ENCODE measurements at regions not wholly inside any gene's neighbourhood (a gene's known extent, or its start where the extent isn't known, plus 50 kb on each side); places are given as distances from the start of the nearest gene placed in this dataset.

DNA sequence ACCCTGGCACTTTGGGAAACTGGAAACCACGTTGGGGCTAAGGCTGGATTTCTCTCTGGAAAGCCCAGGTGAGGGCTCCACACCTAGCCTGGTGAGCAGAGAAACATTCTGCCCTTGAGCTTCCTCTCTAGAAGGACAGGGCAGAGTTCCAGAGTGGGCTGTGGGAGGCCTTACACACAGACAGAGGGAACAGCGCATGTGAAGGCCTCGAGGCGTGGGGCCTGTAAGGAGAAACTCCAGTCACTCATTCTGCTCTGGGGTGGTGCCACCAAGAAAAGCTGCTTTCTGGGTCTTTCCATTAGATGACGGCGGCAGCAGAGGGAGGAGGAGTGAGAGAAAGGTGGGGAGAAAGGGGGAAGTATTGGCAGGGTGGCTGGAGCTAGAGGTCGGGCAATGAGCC is 183.1 kb downstream of the CHST1 start:
- no peak for DNase-seq
- no peak overlapping the region for H3K27ac Mint-ChIP-seq
- no peak overlapping the region for H3K4me3 Mint-ChIP-seq
- CTCF ChIA-PET: no interaction called here
- H3K27me3 Mint-ChIP-seq (ENCODE audit: low read depth): peaks cover 16% of the 10 kb centered on the region
- no peaks in the 10 kb centered on the region for H3K36me3 Mint-ChIP-seq (ENCODE audit: low read depth)
- intact Hi-C loops (cut with micrococcal nuclease): no loop called here
- H3K9me3 Mint-ChIP-seq: no peaks in the 10 kb centered on the region
- no peaks in the 10 kb centered on the region for H3K4me1 Mint-ChIP-seq (ENCODE audit: low read depth)

DNA sequence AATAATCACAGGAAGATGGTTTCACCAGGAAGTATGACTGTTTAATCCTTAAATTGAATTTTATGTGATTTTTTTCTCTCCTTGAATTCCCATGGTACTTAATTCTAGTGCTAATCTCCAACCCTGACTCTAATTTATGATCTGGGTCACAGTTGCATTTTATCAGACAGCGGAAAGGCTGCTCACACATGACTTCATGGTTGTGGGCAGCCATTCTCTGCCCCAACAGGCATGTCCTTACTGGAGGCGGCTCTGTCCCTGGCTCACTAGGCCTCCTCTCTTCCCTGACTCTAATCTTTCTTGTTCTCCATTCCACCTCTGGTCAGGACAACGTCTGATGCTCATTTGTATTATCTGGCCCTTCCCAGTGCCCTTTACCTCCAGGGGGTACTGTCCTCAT is 184.4 kb downstream of the CHST1 start:
- no peak overlapping the region for H3K4me3 Mint-ChIP-seq
- no peaks in the 10 kb centered on the region for H3K36me3 Mint-ChIP-seq (ENCODE audit: low read depth)
- no peak overlapping the region for H3K27ac Mint-ChIP-seq
- no peaks in the 10 kb centered on the region for H3K4me1 Mint-ChIP-seq (ENCODE audit: low read depth)
- no peaks in the 10 kb centered on the region for H3K9me3 Mint-ChIP-seq
- no peak for DNase-seq
- intact Hi-C loops (cut with micrococcal nuclease): no loop called here
- peaks cover 18% of the 10 kb centered on the region for H3K27me3 Mint-ChIP-seq (ENCODE audit: low read depth)
- CTCF ChIA-PET: no interaction called here

DNA sequence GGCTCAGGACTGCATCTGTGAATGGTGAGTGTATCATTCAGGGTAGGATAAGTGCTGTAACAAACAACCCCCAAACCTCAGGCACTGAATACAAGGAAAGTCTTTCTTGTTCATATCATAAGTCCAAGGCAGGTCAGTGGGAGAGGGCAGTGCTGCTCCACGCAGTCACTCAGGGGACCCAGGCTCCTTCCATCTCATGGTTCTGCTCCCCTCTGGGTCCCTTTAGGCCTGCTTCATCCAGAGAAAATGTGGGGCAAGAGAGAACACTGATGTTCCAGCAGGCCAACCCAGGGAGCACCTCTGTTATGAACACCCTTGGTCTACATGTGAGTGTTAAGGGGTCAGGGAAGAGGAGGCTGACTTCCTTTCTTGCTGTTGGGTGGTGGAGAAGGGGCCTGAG is 187.8 kb downstream of the CHST1 start:
- DNase-seq: no peak
- CTCF ChIA-PET: interaction anchor here (1.9 kb wide), 1 partner anchor 177 kb away, joined by 4 read pairs; no protein-coding TSS in a partner anchor
- Mint-ChIP-seq H3K9me3 (no peaks in the 10 kb centered on the region), H3K4me3 (no peak overlapping the region), H3K4me1 (ENCODE audit: low read depth) (no peaks in the 10 kb centered on the region), H3K27ac (no peak overlapping the region), H3K27me3 (ENCODE audit: low read depth) (peaks cover 20% of the 10 kb centered on the region), H3K36me3 (ENCODE audit: low read depth) (no peaks in the 10 kb centered on the region)
- intact Hi-C loops (cut with micrococcal nuclease): no loop called here

DNA sequence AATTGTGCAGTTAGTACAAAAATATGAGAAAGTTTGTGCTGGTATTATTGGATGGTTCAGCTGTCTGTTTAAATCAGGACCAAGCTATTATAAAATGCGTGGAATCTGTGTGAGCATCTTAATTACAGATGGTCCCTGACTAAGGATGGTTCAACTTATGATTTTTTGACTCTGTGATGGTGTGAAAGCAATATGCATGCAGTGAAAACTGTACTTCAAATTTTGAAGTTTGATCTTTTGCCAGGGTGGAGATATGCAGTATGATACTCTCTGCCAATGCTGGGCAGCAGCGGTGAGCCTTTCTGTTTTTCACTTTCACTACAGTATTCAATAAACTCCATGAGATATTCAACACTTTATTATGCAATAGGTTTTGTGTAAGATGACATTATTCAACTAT is 189.3 kb downstream of the CHST1 start:
- H3K27me3 Mint-ChIP-seq (ENCODE audit: low read depth): peaks cover 15% of the 10 kb centered on the region
- intact Hi-C loops (cut with micrococcal nuclease): no loop called here
- no peak for DNase-seq
- H3K4me1 Mint-ChIP-seq (ENCODE audit: low read depth): no peaks in the 10 kb centered on the region
- no peaks in the 10 kb centered on the region for H3K9me3 Mint-ChIP-seq
- no peak overlapping the region for H3K27ac Mint-ChIP-seq
- H3K4me3 Mint-ChIP-seq: no peak overlapping the region
- H3K36me3 Mint-ChIP-seq (ENCODE audit: low read depth): no peaks in the 10 kb centered on the region
- CTCF ChIA-PET: interaction anchor here (1.2 kb wide), 1 partner anchor 105 kb away, joined by 6 read pairs; no protein-coding TSS in a partner anchor

DNA sequence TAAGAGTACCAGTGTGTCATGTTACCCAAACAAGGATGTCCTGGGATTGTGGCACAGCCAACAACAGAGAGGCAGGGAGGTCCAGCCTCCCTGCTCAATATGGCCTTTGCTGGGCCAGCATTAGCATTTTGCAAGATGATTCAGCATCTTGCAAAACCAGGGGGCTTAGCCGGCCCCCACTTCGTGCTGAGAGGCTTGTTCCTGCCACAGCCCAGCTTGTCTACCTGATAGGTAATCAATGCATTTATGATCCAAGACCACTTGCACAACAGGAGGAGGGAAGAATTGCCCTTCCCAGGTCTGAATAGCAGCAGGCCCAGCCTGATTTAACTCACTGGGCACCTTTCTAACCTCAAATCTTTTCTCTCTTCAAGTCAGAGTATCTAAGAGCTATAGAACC is 189.0 kb upstream of the SYT13 start:
- H3K27me3 Mint-ChIP-seq (ENCODE audit: low read depth): peaks cover 15% of the 10 kb centered on the region
- intact Hi-C loops (cut with micrococcal nuclease): no loop called here
- no peak overlapping the region for H3K27ac Mint-ChIP-seq

DNA sequence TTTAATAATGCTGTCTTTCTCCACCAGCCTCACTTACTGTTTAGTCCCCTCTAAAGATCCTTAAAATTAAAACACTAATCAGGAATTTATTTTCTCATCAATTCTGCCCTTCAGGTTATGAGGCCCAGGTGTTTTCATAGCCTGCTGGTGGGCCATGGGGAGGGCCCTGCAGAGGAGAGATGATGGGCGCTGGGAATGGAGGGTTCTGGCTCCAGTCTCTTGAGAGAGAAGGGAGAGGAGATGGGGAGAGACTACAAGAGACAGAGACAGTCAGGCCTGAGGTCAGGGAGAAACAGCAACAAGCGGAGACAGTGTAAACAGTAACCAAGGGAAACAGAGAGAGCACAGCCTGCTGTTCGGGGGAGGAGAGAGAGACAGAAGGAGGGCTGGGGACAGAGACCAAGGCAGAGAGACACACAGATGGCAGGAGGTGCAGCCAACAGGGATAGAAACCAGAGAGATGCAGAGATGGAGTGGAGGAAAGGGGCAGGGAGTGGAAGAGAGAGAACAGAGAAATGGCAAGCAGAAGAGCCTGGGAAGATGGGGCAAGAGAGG is 187.3 kb upstream of the SYT13 start:
- intact Hi-C loops (cut with micrococcal nuclease): no loop called here
- CTCF ChIA-PET: no interaction called here
- no peaks in the 10 kb centered on the region for H3K36me3 Mint-ChIP-seq (ENCODE audit: low read depth)
- H3K27ac Mint-ChIP-seq: no peak overlapping the region
- no peaks in the 10 kb centered on the region for H3K9me3 Mint-ChIP-seq
- no peak overlapping the region for H3K4me3 Mint-ChIP-seq
- no peak for DNase-seq
- H3K4me1 Mint-ChIP-seq (ENCODE audit: low read depth): no peaks in the 10 kb centered on the region
- H3K27me3 Mint-ChIP-seq (ENCODE audit: low read depth): peaks cover 7% of the 10 kb centered on the region

More for the DNA sequence above, 189.0 kb upstream of the SYT13 start:
- DNase-seq: no peak
- H3K9me3 Mint-ChIP-seq: no peaks in the 10 kb centered on the region
- CTCF ChIA-PET: interaction anchor here (1.2 kb wide), 1 partner anchor 104 kb away, joined by 6 read pairs; no protein-coding TSS in a partner anchor
- no peak overlapping the region for H3K4me3 Mint-ChIP-seq
- no peaks in the 10 kb centered on the region for H3K36me3 Mint-ChIP-seq (ENCODE audit: low read depth)
- H3K4me1 Mint-ChIP-seq (ENCODE audit: low read depth): no peaks in the 10 kb centered on the region

DNA sequence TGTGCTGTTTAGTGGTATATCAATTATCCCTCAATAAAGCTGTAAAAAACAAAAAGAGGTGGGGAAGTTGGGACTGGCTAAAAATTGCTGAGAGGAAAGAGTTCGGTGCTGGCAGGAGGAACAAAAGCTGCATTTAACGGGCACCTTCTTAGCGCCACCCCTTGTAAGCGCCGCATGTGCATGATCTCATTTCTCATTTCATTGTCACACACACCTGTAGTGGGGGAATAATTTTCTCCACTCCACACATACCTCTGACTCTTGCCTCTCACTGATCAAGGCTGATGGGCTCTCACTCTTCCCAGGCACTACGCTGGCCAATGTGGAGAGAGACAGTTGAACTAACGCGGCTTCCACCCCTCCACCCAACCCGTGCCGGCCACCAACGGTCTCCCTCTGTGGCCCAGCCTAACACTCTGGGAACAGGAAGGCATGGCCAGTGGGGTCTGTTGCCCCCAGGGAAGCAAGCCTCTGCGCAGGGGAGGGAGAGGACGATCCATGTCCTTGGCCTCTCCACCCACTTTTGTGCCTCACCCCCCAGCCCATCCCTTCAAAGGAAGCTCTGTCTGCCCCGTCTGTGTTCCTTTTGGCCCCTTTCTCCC is 186.7 kb upstream of the SYT13 start:
- Mint-ChIP-seq H3K27ac (no peak overlapping the region), H3K4me3 (no peak overlapping the region), H3K27me3 (ENCODE audit: low read depth) (peaks cover 7% of the 10 kb centered on the region), H3K36me3 (ENCODE audit: low read depth) (no peaks in the 10 kb centered on the region), H3K4me1 (ENCODE audit: low read depth) (no peaks in the 10 kb centered on the region), H3K9me3 (no peaks in the 10 kb centered on the region)
- CTCF ChIA-PET: no interaction called here
- no peak for DNase-seq
- intact Hi-C loops (cut with micrococcal nuclease): no loop called here

DNA sequence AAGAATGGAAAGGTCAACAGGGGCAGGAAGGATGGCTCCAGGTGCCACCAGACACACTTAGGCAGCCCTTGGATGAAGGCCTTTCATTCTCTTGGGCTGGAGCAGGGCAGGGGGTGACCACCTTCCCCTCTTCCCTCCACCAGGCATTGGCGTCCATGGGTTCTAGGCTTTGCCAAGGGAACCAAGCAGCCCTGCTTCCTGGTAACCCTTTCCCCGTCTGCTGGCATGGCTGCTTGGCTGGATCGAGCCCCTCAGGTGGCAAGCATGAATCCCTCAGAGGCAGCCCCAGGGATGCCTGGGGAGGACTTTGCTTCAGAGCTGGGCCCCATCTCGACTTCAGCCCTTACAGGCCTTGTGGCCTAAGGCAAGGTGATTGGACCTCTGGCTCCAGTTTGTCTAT is 185.1 kb upstream of the SYT13 start:
- intact Hi-C loops (cut with micrococcal nuclease): no loop called here
- H3K27me3 Mint-ChIP-seq (ENCODE audit: low read depth): peaks cover 5% of the 10 kb centered on the region
- no peaks in the 10 kb centered on the region for H3K9me3 Mint-ChIP-seq
- no peak overlapping the region for H3K4me3 Mint-ChIP-seq
- CTCF ChIA-PET: no interaction called here
- no peak overlapping the region for H3K27ac Mint-ChIP-seq
- DNase-seq: no peak
- H3K36me3 Mint-ChIP-seq (ENCODE audit: low read depth): no peaks in the 10 kb centered on the region
- no peaks in the 10 kb centered on the region for H3K4me1 Mint-ChIP-seq (ENCODE audit: low read depth)

DNA sequence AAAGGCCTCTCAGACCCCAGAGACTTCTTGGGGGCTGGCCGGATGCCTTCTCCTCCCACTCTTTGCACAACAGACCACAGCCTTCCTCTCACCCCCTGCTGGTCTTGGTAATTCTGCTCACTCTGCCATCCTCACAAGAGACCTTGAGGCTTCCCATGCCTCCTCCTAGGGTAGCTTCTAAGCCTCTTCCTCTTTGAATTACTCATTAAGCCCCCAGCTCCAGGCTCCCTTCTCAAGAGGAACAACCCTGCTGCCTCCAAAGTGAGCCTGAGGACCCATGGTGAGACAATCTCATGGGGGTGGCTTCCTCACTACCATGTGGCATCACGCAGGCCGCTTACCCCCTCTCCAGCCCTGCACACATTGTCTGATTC is 184.6 kb upstream of the SYT13 start:
- Mint-ChIP-seq H3K36me3 (ENCODE audit: low read depth) (no peaks in the 10 kb centered on the region), H3K27me3 (ENCODE audit: low read depth) (peaks cover 5% of the 10 kb centered on the region), H3K4me1 (ENCODE audit: low read depth) (no peaks in the 10 kb centered on the region), H3K9me3 (no peaks in the 10 kb centered on the region), H3K27ac (no peak overlapping the region), H3K4me3 (no peak overlapping the region)
- intact Hi-C loops (cut with micrococcal nuclease): no loop called here
- CTCF ChIA-PET: no interaction called here
- no peak for DNase-seq

DNA sequence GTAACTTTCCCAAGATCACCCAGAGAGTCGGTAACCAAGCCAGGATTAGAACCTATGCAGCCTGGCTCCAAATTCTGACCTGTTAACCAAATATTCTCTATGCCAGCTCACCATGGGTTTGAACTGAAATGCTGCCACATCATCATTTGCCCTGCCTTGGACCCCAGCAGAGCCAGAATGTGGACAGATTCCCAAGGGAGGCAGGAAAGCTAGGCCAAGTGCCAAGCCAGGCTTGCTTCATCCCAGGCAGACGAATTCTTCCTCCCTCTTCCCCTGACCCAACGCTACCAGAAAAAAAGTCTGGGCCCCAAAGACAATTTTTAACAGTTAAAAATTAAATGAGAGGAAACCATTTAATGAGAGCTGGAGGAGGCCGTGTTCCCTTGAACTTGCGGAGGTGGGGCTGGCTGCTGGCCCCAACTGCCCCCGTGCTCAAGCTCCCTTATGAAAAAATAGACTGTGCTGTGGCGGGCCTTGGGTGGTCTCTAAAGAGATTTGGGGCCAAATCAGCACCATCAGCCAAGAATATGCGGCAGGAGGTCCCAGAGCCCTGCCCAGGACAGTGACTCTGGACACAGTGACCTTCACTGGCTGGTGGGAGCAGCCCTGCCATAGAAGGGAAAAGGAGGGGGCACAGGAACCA is 184.1 kb upstream of the SYT13 start:
- Mint-ChIP-seq H3K9me3 (no peaks in the 10 kb centered on the region), H3K4me1 (ENCODE audit: low read depth) (no peaks in the 10 kb centered on the region), H3K27ac (no peak overlapping the region), H3K36me3 (ENCODE audit: low read depth) (no peaks in the 10 kb centered on the region), H3K27me3 (ENCODE audit: low read depth) (peaks cover 5% of the 10 kb centered on the region), H3K4me3 (no peak overlapping the region)
- CTCF ChIA-PET: no interaction called here
- intact Hi-C loops (cut with micrococcal nuclease): no loop called here
- no peak for DNase-seq

DNA sequence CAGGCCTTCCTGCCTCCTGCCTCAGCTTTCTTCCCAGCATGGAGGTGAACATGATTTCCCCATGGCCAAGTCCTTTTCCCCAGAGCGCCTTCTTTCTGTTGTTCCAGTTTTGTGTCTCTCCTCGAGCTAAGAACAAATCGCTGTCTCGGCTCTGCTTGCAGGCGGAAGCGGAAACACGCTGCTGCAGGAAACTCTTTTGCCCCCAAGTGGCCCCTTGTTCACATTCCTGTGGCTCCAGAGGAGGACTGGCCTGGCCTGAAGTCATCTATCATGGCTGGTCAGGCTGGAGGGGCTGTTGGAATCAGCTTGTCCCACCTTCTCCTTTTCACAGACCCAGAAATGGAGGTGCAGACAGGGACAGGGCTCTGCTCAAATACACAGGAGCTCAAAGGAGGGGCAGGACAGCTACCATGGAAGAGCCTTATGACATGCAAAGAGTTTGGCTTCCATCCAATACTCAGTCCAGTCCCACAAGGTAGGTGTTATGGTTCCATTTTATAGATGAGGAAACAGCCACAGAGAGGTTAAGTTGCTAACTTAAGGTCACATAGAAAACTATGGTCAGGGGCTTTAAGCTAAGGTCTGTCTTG is 182.2 kb upstream of the SYT13 start:
- H3K27ac Mint-ChIP-seq: no peak overlapping the region
- CTCF ChIA-PET: no interaction called here
- no peak overlapping the region for H3K4me3 Mint-ChIP-seq
- H3K27me3 Mint-ChIP-seq (ENCODE audit: low read depth): peaks cover 1% of the 10 kb centered on the region
- no peaks in the 10 kb centered on the region for H3K4me1 Mint-ChIP-seq (ENCODE audit: low read depth)
- H3K36me3 Mint-ChIP-seq (ENCODE audit: low read depth): no peaks in the 10 kb centered on the region
- H3K9me3 Mint-ChIP-seq: no peaks in the 10 kb centered on the region
- no peak for DNase-seq
- intact Hi-C loops (cut with micrococcal nuclease): no loop called here

DNA sequence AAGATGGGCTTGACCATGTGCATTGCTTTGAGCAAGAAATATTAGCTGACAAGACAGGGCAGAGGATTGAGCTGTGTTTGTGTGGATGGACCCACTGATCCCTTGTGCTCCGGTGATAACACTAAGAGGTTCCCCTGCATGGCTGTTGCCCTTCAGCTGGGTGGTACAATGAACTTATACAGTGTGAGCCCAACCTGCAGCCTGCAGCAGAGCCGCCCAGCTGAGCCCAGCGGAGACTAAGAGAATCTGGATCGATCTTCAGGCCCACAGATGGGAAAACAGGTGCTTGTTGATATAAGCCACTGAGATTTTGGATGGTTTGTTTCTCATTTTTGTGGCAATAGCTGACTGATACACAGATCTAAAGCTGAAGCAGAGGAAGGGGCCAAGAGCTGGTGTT is 177.4 kb upstream of the SYT13 start:
- no peak for DNase-seq
- Mint-ChIP-seq H3K27me3 (ENCODE audit: low read depth) (peaks cover 4% of the 10 kb centered on the region), H3K4me1 (ENCODE audit: low read depth) (no peaks in the 10 kb centered on the region), H3K36me3 (ENCODE audit: low read depth) (no peaks in the 10 kb centered on the region), H3K4me3 (no peak overlapping the region), H3K27ac (no peak overlapping the region), H3K9me3 (no peaks in the 10 kb centered on the region)
- CTCF ChIA-PET: no interaction called here
- intact Hi-C loops (cut with micrococcal nuclease): no loop called here

DNA sequence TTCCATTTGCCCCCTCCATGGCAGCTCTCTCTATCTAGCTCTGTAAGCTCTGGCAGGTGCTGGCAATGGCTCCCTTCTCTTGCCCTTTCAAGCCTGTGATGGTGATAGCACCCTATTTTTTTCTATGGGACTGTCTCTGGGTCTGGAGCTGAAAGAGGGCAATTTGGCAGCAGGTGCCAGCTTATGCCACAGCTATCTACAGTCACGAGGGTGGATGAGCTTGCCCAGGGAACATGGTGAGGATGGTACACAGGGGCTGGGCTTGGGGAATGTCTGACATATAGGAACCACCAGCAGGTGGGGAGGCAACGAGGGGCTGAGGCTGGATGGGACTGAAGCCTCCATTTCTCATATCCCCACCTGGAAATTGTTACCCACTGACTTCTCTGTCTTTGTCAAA is 175.4 kb upstream of the SYT13 start:
- H3K4me1 Mint-ChIP-seq (ENCODE audit: low read depth): no peaks in the 10 kb centered on the region
- H3K27ac Mint-ChIP-seq: no peak overlapping the region
- no peak for DNase-seq
- H3K36me3 Mint-ChIP-seq (ENCODE audit: low read depth): no peaks in the 10 kb centered on the region
- intact Hi-C loops (cut with micrococcal nuclease): no loop called here
- H3K4me3 Mint-ChIP-seq: no peak overlapping the region
- H3K27me3 Mint-ChIP-seq (ENCODE audit: low read depth): peaks cover 6% of the 10 kb centered on the region
- H3K9me3 Mint-ChIP-seq: no peaks in the 10 kb centered on the region
- CTCF ChIA-PET: interaction anchor here (0.7 kb wide), 1 partner anchor 89 kb away, joined by 3 read pairs; no protein-coding TSS in a partner anchor

All from activated naive CD4-positive, alpha-beta T cell treated with anti-CD3 and anti-CD28 coated beads for 36 hours (primary cell).